GM03348 (cell line): ENCODE measurements at regions not wholly inside any gene's neighbourhood (a gene's known extent, or its start where the extent isn't known, plus 50 kb on each side); places are given as distances from the start of the nearest gene placed in this dataset.

Experiments
- DNase-seq: peaks from one replicate; pipeline ENCODE4 v3.0.0; 2012; ENCODE audit warnings: low spot score

DNA sequence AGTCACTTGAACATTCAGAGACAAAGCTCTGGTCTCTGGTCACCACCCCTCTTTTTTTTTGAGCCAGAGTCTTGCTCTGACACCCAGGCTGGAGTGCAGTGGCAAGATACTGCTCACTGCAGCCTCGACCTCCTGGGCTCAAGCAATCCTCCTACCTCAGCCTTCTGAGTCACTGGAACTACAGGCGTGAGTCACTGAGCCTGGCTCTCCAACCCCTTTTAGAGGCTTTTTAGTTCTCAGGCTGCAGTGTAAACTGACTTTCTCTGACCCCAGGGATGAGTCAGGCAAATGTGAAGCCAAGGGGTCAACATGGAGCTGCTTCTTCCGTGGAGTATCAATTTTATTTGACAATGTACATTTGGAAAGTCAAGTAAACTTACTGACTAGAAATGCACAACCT lies 229.2 kb downstream of the PTTG2 start:
- peak; percentile 44 for DNase-seq

DNA sequence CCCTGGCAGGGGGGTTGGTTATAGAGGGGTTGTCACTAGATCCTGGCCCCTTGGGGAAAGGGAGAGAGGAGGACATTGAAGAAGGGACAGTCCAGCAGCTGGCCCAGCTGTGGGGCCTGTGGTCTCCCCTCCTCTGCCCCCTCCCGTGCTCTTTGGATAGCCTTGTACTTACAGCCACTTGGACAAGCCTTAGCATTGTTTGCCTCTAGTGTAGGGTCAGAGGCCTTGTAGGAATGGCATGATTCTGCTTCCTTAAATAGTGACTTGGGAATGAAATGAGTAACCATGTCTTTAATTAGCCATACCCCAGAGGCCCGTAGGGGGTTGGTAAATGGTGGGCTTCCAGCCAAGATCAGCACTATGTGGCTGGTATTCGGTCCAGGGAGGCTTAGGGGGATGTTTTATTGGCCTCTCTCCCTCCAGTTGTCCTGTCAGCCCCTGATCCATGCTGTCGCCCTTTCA lies 230.6 kb downstream of the PTTG2 start:
- DNase-seq = peak; percentile 55

DNA sequence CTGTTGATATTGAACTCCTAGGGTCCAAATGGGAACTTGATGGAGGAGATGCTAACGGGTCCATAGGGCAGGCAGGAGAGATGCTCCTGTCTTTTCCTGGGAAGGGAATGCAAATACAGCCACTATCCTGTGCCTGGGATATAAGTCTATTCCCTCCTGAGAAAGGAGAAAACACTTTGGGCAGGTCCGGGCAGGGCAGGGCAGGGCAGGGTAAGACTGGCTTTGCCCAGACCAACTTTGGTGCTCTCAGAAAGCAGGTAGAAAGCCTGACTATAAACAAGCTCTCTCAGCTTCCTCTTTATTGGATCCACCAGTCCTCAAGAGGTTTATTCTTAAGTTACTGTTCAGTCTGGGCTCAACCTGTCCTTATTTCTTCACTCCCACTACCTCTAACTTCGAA lies 232.3 kb downstream of the PTTG2 start:
- no peak for DNase-seq

GRCh38 chr4:38193236-38193863 lies 233.2 kb downstream of the PTTG2 start:
- DNase-seq = no peak

DNA sequence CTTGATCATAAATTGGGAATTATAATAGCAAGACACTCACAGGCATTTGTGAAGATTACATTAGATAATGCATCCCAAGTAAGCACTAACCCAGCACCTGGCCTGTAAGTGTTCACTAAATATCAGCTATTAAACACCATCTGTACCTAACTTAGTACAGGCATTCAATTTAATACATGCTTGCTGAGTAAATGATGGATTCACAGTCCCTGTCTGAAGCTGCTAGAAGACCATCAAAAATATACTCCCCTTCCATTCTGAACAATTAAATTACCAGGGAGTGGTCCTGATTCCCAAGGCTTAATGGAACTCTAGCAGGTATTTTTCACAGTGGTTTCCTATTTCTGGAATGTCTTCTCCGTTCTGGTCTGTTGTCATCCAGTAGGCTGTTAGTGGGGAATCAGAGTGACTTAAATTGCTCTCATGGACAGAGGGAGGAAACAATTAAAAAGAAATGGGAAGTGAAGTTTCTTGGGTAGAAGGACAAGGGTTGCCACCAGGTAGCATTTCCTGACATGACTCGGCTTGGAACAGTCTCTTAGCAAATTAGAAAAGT lies 233.9 kb downstream of the PTTG2 start:
- no peak for DNase-seq

DNA sequence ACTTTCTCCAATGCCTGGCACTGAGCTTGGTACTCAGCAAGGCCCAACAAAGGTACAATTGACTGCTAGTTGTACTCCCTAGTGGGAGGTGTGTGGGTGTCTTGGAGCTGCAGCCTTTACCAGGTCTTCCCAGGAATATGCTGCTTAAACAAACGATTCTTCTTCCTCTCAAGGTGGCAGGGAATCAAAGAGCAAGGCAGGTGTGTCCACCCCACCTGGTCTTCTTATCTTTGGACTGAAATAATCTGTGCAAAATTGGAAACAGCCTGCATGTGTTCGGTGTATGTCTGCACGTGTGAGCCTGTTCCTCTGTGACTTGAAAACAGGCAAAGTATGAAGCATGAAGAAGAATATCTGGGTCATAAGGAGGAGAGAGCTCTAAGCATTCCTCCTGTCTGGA lies 235.3 kb downstream of the PTTG2 start:
- no peak for DNase-seq

DNA sequence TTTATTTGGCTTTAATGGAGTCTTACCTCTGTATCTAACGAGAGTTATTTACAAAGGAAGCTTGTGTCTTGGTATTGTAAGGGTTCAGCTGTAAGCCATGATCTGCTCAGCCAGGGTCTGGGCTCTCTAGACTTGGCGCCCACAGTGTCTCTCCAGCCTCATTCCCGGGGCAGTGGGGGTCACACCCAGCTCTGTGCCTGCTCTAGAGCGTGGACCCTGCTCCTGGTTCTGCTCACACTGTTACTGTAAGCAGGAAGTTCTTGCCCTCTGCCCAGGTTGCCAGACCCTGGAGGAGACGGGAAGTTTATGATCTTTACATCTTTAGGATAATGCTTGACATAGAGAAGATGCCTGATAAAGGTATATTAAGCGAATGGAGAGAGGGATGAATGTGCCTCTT lies 235.7 kb downstream of the PTTG2 start:
- no peak for DNase-seq

DNA sequence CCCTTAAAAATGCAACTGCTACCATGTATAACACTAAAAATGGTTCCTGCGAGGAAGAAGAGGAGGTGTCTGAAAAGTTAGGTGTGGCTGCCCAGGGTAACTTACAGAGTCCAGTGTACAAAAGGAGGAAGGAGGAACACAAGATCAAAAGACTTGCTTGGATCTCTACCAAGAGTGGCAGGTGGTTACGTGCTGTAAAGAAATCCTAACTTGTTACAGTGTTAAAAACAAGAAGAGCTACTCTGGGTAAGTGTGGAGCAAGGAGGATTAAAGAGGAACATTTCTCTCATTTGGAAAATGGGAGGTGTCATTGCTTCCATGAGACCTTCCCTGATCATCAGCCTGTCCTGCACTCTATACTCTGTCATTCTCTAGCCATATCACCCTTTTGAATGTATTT lies 242.0 kb downstream of the PTTG2 start:
- DNase-seq = no peak

DNA sequence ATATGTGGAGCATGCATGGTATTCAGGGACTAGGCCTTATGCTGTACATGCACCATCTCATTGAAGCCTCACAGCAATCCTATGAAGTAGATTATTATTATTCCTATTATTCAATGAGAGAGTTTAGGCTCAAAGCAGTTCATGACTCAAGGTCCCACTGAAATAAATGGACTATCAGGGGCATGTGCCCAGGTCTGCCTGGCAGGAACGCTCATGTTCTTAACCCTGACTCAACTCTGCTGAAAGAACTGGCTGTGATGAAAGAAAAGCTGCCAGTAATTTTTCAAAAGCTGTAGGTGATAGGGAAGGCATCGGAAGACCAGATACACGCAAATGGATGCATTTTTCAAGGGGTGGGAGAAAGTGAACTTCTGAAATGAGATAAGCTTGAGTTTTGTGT lies 243.4 kb downstream of the PTTG2 start:
- DNase-seq = no peak

GRCh38 chr4:38204339-38205035 lies 244.3 kb downstream of the PTTG2 start:
- no peak for DNase-seq

- DNase-seq = no peak
Observed at GRCh38 chr4:38205261-38205660, 245.1 kb downstream of the PTTG2 start.

GRCh38 chr4:38207110-38207457 lies 246.9 kb downstream of the PTTG2 start:
- DNase-seq = no peak

DNA sequence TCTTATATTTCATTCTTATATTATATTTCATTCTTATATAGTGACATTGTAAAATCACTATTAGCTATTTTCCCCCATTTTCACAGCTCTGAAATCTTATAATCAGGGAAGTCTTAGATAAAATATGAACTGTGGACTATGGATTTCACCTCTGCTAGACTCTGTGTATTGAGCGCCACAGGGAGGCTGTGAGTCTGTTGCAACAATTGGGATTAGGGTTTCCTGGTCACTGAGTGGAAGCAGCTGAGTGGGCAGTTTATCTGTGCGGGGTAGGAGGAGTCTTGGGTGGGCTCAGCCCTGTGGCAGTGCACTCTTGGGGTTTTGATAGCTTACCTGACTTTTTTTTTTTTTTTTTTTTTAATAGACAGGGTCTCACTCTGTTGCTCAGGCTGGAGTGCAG lies 249.5 kb downstream of the PTTG2 start:
- no peak for DNase-seq

DNA sequence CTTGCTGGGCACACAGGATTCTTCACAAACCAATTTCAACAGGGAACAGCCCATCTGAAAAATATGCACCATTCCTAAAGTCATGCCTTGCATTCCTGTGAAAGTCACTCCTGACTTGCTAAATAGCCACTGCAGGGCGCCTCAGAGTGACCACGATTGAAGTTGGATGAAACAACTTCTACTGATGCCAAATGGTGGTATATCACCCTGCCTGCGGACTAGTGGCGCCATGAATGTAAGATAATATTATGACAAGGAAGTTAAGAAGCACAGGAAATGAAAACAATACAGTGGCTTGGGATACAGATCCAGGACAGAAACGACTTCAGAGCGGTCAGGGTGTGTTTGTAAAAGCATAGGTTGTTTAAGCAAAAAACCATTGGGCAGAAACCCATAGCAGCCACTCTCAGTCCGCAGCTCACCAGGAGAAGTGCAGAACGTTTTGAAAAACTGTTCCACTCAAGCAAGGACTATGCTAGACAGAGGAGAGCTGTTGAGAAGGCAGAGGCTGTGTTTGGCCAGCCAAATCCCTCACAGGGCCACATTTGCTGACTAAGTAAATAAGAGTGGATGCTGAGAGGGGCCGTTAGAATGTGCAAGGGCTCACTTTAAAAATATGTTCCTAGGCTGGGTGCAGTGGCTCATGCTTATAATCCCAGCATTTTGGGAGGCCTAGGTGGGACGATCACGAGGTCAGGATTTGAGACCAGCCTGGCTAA lies 250.4 kb downstream of the PTTG2 start:
- DNase-seq = no peak

GRCh38 chr4:38211885-38212284 lies 251.7 kb downstream of the PTTG2 start:
- DNase-seq = no peak

DNA sequence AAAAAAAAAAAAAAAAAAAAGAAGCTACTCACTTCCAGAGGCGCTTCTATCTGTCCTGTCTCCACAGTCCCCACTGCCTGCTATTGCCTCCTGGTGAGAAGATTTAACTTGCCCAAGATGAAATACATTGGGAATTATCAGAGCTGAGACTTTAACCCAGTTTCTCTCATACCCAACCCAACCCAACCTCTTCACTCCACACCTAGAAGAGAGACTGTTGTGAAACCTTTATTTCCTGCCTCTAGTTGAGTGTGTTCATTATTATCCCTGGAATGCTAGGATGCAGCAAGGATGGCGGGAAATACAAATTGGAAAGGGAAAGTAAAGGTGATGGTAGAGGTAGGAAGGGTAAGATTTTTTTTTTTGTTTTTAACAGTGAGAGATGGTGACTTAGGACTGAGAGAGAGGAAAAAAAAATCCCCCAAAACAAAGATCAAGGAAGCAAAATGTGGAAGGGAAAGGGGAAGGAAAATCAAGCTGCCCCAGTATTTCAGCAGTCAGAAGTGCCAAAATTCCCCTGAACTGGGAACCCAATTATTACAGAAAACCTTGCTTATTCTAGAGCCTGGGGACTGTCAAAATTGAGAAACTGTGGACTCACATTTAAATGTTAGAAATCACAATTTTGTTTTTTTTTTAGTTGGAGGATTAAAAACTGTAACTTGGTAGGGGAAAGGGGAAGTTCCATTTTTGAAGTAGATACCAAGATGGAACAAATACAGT lies 253.0 kb downstream of the PTTG2 start:
- DNase-seq = no peak

GRCh38 chr4:38222892-38223291 lies 262.7 kb downstream of the PTTG2 start:
- DNase-seq = no peak

GRCh38 chr4:38223306-38223705 lies 263.1 kb downstream of the PTTG2 start:
- DNase-seq = no peak

GRCh38 chr4:38223782-38224236 lies 263.6 kb downstream of the PTTG2 start:
- no peak for DNase-seq

DNA sequence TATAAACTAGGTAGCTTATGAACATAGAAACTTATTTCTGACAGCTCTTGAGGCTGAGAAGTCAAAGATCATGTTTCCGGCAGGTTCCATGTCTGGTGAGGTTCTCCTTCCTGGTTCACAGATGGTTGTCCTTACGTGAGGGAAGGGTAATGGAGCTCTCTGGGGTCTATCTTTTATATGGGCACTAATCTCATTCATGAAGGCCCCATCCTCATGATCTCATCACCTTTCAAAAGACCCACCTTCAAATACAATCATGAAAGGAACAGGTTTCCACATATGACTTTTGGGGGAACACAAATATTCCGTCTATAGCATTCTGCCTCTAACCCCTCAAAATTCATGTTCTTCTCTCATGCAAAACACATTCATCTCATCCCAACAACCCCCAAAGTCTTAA lies 264.7 kb downstream of the PTTG2 start:
- no peak for DNase-seq

- DNase-seq = no peak
Observed at GRCh38 chr4:38226170-38226569, 266.0 kb downstream of the PTTG2 start.

DNA sequence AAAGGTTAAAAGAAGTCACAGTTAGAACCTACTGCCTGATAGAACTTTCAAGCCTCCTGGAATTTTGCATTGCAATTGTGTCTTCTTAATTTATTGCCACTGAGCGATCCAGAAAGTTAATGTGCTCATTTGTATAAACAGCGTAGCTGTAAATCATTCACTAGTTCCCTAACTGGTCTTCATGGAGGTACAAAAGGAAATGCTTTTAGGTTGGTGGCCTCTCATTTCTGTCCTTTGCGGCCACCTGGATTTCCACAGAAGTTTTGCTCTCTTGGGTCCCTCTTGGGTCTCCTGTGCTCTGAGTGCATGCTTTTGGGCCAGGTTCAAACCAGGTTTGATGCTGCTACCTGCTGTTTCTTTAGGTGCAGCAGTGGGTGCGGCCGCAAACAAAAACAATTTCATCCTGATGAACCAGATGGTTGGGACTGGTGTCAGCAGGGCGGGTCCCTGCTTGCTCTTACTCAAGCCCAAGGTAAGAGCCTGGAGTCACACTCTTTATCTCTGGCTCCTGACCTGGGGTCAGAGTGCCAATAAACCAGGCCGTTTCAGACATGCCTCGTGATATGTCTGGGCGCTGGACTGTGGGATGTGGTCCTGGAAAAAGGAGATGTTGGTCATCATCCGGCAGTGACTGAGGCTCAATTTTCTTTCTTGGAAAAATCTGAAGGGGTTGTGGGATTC lies 270.1 kb downstream of the PTTG2 start:
- DNase-seq = no peak
